GM21786 (cell line): ENCODE measurements at regions not wholly inside any gene's neighbourhood (a gene's known extent, or its start where the extent isn't known, plus 50 kb on each side); places are given as distances from the start of the nearest gene placed in this dataset.

Experiments used
- ATAC-seq: cut with Tn5 transposase; IDR thresholded peaks from one replicate; pipeline ENCODE4 v1.9.1; 2021; ENCODE audit not compliant: unreplicated experiment

DNA sequence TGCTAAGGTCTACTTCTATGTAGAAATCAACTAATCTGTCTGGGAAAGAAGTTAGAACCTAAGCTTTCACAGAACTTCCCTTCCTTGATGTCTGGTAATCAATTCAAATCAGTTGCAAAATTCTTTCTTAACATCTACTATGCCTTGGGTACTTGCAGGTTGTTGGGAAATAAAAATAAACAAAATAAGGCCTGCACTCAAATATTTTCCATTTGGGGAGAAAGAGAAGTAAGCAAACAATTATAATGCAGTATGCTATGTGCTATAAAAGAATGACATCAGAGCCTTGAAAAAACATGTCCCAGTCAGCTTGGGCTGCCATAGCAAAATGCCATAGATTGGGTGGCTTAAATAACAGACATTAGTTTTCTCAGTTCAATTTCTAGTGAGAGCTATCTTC is 425.9 kb upstream of the DCN start:
- no peak for ATAC-seq

- no peak for ATAC-seq
Observed at GRCh38 chr12:91606662-91607377, 424.2 kb upstream of the DCN start.

- ATAC-seq, result no peak
Observed at GRCh38 chr12:91604897-91605296, 422.3 kb upstream of the DCN start.

- ATAC-seq, result no peak
Observed at GRCh38 chr12:91603060-91603459, 420.4 kb upstream of the DCN start.

DNA sequence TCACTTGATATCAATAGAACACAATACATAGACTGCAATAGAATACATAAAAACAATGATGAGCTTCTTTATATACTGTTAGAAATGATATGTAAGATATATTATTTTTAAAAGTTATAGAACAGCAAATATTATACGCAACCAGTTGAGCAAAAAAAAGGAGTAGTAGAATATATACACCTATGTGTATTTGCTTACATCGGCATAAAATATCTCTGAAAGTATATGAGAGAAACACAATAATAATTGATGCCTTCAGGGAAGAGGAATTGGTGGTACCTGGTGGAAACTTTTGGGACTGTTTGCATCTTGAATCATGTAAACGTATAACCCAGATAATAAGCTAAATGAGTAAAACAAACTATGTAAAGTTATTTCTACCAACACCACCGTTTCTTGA is 418.4 kb upstream of the DCN start:
- ATAC-seq, result no peak

- no peak for ATAC-seq
Observed at GRCh38 chr12:91594715-91595114, 412.1 kb upstream of the DCN start.

GRCh38 chr12:91591639-91591987 is 409.0 kb upstream of the DCN start:
- no peak for ATAC-seq

DNA sequence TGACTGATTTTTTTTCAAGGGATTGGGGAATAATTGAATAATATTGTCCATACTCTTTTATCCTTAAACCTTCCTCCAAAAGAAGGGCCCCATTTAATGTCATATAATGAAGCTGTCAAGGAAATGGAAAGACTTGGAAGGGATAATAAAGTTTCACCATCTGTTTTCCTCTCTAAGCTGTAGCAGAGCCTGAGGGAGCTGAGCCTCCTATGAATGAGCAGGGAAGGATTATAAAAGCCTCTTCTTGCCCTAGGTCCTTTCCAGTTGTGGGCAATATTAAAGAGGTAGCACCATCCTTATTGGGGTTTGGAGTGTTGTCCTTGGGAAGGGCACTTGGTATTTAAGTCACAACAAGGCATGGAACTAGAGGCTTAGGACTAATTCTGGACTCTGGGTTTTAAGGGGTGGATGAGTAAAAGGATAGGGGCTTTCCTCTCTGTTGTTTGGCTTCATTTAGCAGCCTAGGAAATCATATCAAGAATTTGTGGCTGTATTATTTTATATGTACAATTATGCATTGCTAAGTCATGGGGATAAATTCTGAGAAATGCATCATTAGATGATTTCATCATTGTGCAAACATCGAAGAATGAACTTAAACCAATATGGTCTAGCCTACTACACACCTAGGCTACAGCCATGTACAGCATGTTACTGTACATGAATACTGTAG is 408.5 kb upstream of the DCN start:
- no peak for ATAC-seq

- no peak for ATAC-seq
Observed at GRCh38 chr12:91588874-91589454, 406.3 kb upstream of the DCN start.

DNA sequence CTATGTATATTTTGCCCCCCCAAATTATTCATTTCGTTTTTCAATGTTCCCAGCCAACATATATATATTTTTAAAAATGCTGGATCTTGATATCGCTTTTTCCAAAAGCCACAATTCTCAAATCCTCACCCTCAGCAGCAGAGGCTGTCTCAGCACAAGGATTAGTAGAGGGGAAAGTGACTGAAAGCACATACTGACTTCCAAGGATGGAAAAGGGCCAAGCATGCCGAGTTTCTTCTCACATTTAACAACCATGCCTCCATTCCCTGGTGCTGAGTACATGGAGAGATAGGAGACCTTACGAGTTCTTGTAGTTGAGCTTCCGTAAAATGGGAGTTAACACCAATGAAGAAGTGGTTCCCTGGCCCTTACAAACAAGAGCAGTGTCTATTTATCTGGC is 403.4 kb upstream of the DCN start:
- no peak for ATAC-seq

GRCh38 chr12:91582811-91583210 is 400.2 kb upstream of the DCN start:
- ATAC-seq, result no peak

DNA sequence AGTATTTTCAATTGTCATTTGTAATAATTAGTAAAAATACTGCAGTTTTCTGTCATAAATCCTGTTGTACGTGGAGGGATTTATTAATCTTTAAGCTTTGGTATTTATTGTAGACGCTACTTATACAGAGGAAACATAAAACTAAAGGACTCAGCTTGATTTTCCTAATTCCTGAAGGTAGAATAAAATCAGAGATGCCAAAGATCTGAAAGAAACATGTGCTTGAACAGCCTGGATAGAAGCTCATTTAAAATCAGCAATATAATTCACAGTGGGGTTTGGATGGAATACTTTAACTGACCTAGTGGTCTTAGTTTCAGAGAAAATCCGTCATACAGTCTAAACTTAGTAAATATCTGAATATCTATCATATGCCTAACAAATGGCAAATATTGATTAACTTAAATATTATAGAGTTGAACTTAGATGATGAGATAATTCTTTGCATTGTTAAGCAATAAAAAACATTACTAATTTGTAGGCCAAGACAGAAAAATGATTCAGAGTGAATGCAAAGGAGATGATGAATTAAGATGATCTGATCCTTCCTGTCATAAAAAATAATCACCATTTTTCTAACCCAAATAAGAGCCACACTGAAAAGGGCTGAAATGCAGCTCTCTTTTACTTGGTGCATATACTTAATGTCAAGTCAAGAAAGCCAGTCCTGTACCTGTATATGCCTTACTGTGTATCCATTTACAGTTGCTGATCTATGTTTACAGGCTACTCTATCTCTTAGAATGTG is 397.1 kb upstream of the DCN start:
- no peak for ATAC-seq

- peak; percentile 76 for ATAC-seq
Observed at GRCh38 chr12:91577586-91578539, 395.2 kb upstream of the DCN start.

- ATAC-seq, result no peak
Observed at GRCh38 chr12:91576432-91576831, 393.8 kb upstream of the DCN start.

DNA sequence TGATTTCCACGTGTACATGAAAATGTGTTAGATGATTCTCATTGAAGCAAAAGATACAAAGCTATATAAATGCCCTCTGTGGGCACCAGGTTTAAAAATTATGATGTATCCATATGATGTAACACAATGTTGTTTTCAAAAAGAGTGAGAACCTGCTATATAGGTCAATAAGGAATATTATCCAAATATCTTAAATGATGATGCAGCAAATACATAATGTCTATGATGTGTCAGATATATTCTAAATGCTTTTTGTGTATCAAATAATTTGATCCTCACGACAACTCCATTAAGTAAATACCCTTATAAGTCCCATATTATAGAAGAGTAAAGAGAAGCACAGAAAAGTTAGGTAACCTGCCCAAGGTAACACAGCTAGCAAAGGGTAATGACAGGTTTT is 393.0 kb upstream of the DCN start:
- no peak for ATAC-seq

GRCh38 chr12:91574975-91575374 is 392.4 kb upstream of the DCN start:
- ATAC-seq, result no peak

DNA sequence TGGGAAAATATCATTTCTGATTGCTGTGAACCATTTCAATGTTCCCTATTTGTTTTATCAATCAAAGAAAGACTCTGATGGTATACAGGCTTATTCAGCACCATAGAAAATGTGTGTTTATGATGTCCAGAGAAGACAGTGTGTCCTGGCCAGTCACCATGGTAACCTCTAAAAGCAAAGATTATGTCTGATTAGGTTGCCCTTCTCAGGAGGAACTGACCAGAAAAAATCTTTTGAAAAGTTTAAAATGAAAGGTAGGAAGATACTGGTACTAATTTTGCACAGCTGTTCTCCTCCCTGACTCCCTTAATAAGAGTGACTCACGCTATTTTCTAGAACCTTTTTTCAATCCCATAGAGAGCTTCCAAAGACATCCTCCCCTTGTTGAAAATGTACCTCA is 391.8 kb upstream of the DCN start:
- no peak for ATAC-seq

- ATAC-seq, result no peak
Observed at GRCh38 chr12:91572869-91573268, 390.3 kb upstream of the DCN start.

- ATAC-seq, result no peak
Observed at GRCh38 chr12:91567100-91567485, 384.5 kb upstream of the DCN start.

- no peak for ATAC-seq
Observed at GRCh38 chr12:91566328-91567099, 383.9 kb upstream of the DCN start.
